ENCODE measurements at regions not wholly inside any gene's neighbourhood (a gene's known extent, or its start where the extent isn't known, plus 50 kb on each side); places are given as distances from the start of the nearest gene placed in this dataset.

- no peak for TF ChIP-seq SUZ12 (IDR thresholded peaks at IDR 0.05; ENCODE audit: extremely low read depth, insufficient read depth, insufficient read length)
- TF ChIP-seq YY1 (IDR thresholded peaks at IDR 0.05; ENCODE audit: insufficient read depth, insufficient read length), result no peak
- TF ChIP-seq ZNF274 (IDR thresholded peaks at IDR 0.05; ENCODE audit: low read depth, low read length), result no peak
These were observed 55.9 kb upstream of the ACYP2 start for GRCh38 chr2:54059504-54059903.

Measured in NT2/D1 (cell line).